ENCODE measurements at regions not wholly inside any gene's neighbourhood (a gene's known extent, or its start where the extent isn't known, plus 50 kb on each side); places are given as distances from the start of the nearest gene placed in this dataset.

DNA sequence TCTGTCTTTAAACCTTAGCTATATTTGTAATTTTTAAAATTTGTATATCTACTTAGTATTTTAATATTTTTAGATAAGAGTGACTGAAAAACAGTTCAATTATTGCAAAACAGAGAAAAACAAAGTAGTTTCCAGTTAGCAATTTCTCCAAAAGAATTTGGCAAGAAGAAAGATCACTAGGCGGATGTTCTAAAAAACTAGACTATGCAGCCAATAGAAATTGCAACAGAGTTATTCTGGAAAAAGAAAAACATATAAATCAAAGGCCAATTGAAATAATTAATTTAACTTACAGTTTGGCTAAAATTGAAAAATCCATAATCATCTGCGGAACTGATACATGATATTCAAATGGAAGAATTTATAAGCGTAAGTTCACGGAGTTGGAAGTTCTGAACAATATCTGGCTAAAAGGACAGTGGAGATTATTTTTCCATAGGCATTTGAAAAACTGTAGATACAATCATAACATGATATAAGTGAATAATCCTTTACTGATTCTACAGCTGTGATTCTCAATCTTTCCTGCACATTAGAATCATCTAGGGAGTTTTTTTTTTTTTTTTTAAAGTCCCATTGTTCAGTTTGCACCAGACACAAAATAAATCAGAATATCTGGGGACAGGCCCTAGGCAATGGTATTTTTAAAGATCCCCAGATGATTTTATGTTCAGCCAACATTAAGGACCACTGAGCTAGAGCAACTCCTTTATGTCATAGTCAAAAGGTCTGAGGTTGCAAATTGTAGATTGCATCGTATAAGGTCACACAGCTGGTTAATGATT lies 605.1 kb upstream of the DAB2 start:
- no peak for DNase-seq

DNA sequence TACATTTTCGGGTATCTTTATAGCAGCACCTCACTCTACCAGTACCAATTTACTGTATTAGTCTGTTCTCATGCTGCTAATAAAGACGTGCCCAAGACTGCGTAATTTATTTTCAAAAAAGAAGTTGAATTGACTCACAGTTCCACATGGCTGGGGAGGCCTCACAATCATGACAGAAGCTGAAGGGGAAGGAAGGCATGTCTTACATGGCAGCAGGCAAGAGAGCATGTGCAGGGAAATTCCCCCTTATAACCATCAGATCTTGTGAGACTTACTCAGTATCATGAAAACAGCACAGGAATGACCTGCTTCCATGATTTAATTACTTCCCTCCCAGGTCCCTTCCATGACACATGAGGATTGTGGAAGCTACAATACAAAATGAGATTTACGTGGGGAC lies 602.6 kb upstream of the DAB2 start:
- DNase-seq, result no peak

DNA sequence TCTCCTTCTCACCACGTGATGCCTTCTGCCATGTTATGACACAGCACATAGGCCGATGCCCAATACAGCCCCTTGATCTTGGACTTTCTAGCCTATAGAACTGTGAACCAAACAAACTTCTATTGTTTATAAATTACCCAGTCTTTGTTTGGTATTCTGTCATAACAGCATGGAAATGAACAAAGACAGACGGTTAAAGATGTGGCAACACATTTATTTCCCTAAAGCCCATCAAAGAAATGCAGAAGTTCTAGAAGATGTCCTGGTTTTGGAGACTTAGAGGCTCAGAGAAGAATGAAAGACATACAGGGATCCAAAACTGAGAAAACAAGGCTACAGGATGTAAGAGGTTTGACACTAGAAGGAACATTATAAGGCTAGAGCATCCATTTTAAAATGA lies 600.8 kb upstream of the DAB2 start:
- DNase-seq, result no peak

DNA sequence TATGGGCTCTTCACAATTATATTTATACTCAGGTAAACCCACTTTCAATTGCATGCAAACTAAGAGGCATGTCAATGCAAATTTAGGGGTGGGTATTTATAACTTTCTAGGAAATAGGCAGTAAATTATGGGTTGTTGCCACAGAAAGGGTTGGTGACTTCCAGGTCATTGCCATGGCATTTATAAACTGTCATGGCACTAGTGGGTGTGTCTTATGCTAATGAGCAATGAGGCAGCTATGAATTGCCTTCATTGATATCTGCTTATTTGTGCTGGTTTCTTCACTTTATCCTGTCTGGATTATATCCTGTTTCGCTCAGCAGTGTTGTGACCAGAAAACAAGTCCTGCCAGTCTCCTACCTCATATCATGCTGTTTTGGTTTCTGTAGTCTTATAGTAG lies 597.3 kb upstream of the DAB2 start:
- no peak for DNase-seq

DNA sequence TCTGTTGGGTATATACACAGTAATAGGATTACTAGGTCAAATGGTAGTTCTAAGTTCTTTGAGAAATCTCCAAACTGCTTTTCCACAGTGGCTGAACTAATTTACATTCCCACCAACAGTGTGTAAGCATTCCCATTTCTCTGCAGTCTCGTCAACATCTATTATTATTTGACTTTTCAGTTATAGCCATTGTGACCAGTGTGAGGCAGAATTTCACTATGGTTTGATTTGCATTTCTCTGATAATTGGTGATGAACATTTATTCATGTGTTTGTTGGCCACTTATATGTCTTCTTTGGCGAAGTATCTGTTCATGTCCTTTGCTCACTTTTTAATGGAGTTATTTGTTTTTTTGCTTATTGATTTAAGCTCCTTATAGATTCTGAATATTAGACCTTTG lies 596.2 kb upstream of the DAB2 start:
- DNase-seq, result no peak

DNA sequence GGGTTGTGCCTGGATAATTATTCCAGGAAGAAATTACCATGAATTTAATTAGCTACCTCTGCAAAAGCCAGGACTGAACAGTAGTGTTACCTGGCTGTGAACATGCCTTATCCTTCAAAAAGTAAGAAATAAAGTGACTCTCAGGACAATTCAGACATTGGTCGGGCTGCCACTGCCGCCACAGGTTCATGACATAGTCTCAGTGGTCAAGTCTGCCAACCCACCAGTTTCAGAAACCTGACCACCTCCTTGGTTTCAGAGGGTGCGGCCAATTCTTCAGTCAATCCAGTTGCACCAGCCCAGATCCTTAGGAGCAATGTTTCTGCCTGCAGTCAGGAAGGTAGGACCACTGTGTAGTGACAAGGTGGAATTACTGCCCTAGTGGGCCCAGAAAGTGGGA lies 593.1 kb upstream of the DAB2 start:
- no peak for DNase-seq

DNA sequence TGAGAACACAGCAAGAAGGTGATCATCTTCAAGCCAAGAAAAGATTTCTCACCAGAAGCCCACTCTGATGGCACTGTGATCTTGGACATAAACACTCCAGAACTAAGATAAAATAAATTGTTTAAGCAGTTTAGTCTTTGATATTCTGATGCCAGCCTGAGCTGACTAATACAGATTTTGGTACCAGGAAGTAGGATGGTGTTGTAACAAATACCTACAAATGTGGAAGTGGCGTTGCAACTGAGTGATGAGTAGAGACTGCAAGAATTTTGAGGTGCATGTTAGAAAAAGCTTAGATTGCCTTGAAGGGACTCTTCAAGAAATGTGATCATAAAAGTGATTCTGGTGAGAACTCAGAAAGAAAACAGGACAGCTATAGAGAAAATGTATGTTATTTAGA lies 592.4 kb upstream of the DAB2 start:
- no peak for DNase-seq

DNA sequence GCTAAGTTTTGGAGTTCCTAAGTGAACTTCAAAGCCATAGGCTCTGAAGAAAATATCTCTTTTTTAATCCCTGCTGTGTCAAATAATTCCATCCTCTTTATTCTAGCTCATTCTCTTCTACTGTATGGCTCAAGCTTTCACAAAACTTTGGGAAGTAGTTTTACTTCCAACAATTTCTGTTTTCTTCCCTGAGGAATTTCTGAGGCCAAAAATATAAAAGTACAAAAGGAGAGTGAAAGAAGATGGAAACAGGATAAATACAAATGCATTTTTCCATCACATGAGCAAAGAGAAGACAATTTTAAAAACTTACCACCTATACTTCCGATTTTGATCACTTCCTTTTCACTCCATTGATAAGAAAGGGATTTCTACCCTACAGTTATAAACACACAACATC lies 585.7 kb upstream of the DAB2 start:
- DNase-seq, result no peak

DNA sequence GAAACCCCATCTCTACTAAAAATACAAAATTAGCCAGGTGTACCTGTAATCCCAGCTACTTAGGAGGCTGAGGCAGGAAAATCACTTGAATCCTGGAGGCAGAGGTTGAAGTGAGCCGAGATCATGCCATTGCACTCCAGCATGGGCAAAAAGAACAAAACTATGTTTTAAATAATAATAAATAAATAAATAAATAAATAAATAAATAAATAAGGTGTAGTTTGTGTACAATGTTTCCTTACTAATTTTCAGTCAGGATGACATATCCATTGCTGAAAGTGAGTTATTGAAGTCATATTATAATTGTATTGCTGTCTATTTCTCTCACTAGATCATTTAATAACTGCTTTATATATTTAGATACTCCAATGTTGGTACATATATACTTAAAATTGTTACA lies 581.5 kb upstream of the DAB2 start:
- no peak for DNase-seq

DNA sequence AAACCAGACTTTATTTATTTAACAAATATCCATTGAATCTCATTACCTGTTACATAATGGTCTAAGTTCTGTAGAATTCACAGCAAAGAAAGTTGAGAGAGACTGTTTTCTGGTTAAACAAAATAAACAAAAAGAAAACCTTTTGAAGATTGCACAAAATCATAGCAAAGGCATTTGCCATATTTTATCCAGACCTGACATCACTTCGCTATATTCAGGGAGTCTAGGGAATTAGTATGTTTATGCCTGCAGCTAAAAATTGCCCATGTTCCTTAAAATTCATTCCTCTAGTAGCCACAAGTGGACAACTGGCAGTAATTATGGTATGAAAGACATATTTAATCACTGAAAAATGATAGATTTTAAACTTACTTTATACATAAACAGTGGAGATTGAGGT lies 577.0 kb upstream of the DAB2 start:
- DNase-seq, result no peak

DNA sequence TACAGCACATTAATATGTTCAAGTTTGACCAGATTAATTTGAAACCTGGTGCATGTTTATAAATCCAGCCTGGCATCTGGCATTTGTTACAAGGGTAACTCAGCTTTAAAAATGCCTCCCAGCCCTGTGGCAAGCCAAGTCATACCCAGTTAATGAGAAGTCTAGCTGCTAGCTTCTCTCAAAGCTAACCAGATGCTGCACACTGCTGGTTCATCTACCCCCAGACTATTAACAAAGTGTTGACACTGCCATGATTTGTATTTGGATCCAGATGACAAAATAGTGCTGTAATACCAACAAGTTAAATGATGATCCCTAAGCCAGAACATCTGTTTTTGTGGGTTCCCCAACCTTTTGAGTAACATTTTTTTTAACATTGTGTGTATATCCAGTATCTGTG lies 573.7 kb upstream of the DAB2 start:
- no peak for DNase-seq

DNA sequence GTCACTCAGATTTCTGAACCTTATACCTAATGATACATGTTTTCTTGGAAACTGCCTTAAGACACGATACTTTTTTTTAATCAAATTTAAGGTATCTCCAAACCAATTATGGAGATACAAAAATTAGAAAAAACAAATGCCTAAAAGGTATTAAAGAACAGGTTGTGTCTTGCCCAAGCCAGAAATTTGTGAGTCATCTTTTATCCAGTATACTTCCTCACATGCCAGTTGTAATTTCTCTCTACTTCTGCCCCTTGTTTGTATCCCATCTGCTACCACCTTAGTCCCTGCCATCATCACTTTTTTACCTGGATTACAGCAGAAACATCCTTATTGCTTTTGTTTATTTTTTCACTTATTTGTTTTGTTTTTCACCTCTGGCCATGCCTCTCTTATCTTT lies 571.2 kb upstream of the DAB2 start:
- no peak for DNase-seq

DNA sequence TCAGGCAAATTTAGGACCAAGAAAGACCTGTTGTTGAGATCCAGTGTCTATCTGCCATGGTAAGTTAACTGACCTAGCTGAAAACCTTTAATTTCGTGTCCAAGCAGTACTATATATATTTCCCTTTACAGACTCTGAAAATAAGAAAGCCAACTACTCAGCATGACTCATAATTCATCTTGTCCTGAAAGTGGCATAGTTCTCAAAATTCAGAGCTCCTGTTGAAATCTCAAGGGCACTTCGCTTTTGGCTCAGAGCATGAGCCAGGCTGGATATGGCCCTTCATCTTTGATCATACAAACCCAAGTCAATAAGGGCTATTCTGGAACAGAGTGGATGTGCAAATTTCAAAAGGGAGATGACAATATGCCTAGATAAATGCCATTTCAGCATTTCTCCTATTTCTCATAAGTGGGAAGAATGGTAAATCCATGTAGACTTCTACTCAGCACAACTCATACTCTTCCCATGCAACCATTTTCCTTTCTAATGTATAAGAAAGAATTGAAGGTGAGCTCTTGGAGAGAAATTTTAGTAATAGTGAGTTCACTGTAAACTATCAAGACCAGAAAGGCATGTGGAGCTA lies 567.9 kb upstream of the DAB2 start:
- no peak for DNase-seq

DNA sequence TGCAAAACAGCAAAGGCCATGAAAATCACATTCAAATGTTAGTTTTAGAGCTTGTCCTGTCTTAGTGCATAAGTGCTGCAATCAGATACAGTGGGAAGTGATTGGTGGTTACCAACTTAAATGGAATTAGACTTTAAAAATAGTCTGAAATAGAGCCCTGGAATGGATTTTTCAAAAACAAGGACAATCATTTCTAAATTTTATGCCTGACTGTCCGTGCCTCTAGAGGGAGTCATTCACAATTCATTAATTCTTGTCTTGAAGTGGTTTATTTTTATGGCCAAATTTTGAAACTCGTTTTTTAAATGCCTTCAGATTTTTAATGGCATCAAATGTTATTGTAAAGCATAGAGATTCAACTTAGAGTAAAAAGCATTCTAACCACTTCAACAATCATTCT lies 561.8 kb upstream of the DAB2 start:
- no peak for DNase-seq

DNA sequence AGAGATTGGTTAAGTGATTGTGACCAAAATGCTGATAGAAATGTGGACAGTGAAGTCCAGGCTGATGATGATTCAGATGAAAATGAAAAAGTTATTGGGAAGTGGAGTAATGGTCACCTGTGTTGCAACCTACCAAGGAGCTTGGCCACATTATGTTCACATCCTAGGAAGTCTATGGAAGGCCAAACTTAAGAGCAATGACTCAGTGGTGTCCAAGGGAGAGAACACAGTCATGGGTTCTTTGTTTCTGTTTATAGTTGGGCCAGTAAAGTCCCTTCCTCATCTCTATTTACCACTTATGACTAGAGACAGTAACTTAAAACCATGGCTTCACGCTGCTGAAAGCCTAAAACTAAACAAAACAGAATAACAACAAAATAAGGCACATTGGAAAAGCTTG lies 555.3 kb upstream of the DAB2 start:
- no peak for DNase-seq

DNA sequence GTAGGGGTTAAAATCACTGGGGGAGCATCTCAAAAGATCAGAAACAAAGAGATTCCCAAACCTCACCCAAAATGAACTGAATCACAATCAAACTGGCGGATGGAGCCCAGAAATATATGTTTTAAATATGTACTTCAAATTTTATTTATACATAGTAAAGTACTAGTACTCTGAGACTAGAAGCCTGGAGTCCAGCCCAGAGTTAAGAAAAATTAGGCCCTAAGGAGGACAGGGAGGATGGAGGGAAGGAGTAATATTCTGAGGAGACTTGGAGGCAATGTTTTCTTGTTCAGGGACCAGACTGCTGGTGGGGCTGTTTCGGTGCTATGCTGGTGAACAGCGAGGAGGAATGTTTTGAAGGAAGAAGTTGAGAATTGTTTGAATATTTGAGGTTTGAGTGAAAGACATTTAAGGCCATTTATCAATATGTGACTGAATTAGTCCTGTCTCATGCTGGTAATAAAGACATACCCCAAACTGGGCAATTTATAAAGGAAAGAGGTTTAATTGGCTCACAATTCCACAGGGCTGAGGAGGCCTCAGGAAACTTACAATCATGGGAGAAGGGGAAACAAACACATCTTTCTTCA lies 552.4 kb upstream of the DAB2 start:
- no peak for DNase-seq

DNA sequence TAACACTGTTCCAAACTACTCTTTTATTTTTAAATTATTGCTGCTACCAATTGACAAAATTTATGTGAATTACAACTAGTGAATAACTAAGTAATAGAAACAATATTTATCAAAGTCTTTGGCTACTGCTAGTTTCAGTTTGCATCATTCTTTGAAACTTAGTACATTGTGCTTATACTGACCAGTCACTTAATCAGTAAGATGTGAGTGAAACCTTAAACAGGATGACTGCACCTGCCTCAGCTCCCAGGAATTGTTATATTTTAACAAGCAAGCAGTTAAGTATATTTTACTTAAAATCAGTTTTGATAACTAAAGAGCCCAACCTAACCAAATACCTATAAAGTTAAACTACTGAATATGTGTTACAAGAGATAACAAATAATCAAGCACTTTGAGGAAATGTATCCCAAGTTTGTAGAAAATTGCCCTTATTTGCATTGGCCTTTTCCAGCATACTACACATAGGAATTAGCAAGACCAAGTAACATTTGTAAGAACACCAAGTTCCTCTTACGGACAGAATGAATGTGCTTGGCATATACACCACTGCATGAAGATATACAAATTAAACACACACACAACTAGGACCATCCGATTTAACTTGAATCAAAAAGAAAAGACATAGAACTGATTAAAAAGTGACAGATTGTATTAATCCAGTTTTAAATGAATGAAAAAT lies 545.5 kb upstream of the DAB2 start:
- no peak for DNase-seq

DNA sequence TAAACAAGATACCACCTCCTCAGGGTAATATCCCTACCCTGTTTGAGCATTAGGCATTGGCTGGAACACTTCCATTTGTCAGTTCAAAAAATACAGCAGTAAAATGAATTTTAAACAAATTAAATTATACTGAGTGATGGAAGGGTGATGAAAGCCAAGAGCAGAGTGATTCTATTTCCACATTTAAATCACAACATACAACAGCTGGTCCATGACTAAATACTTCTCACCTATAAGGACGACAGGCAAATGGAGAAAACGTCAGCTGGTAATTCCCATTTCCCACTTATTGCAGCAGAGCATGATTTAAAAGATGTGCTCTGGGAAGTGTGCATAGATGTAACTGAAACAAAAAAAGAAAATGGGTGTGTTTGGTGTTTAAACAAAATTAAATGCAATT lies 543.6 kb upstream of the DAB2 start:
- no peak for DNase-seq

DNA sequence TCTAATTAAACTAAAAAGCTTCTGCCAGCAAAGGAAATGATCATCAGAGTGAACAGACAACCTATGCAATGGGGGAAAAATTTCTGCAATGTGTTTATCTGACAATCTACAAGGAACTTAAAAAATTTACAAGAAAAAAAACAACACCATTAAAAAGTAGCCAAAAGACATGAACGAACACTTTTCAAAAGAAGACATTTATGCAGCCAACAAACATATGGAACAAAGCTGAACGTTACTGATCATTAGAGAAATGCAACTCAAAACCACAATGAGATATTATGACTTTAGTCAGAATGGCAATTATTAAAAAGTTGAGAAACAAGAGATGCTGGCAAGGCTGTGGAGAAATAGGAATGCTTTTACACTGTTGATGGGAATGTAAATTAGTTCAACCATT lies 530.4 kb upstream of the DAB2 start:
- DNase-seq, result no peak

DNA sequence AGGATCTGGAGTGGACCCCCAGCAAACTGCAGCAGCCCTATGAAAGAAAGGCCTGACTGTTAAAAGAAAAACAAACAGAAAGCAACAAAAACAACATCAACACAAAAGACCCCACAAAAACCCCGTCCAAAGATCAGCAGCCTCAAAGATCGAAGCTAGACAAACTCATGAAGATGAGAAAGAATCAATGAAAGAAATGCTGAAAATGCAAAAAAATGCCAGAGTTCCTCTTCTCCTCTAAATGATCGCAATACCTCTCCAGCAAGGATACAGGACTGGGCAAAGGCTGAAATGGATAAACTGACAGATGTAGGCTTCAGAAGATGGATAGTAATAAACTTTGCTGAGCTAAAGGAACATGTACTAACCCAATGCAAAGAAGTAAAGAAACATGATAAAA lies 526.3 kb upstream of the DAB2 start:
- no peak for DNase-seq

DNA sequence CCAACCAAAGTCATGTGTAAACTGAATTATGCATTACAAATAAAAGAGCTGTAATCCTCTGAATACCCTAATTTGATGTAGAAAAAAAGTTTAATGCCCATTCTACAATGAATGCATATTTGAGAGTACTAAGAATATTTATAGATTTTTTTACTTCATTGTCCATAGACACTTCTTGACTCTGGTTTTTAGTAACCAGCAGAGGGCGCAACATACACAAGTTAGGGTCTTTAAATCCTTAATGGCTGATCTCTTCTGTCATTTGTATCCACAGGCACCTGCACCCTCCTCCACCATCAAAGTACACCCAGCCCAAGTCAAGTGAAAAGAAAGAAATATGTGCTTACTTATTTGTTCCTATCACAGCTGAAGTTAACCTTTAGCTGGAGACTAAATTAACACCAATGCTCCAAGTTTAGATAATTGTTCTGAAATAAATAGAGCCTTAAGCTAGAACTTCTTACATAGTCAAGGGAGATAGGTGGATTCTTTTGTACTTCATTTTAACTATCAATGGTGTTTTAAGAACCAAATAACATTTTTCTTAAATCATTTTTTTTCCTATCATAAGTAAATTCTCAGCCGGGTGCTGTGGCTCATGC lies 524.2 kb upstream of the DAB2 start:
- peak; percentile 10 to 53 for DNase-seq

DNA sequence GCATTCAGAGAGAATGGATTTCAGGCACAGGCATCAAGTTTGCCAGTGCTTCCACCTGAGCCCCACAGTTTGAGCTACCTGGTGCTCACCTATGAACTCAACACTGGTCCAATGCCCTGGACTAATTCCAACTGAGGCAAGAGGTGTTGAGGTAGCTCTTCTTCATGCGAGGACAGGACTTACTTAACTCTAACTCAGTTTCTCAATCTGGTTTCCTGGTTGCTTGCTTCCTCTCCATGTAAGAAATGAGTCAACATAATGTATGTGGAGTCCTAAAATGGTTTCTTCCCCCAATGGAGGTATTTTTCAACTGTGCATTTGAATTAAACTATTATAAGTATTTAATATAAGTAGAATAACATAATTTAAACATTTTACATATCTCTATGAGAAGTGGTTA lies 523.6 kb upstream of the DAB2 start:
- DNase-seq, result no peak

DNA sequence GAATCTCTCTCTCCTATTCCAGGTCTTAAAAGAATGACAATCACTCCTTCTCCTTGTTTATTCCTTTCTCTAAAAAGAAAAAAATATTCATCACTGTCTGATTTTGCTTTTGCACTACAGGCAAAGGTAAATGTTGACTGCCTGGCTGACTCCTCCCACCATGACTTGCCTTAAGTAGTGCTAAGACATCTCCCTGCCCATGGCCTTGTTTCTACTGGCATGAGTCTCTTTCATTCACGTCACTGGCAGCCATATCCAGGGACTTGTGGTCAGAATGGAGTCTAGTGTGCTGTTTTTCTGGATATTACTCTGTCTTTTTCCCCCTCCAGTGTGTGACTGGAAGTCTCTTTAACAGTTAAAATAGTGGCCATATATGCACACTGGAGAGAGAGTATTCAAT lies 522.9 kb upstream of the DAB2 start:
- DNase-seq, result no peak
